ENCODE measurements at regions not wholly inside any gene's neighbourhood (a gene's known extent, or its start where the extent isn't known, plus 50 kb on each side); places are given as distances from the start of the nearest gene placed in this dataset.
"Not testable (repeated sequence)": the region's sequence is repeated elsewhere in the genome, so short reads cannot be mapped to it uniquely, and the experiment has no call there.

GRCh38 chr7:96770758-96771157, 61.1 kb upstream of the SEM1 start:
- H3K27me3 Mint-ChIP-seq (ENCODE audit: low read depth), result peaks cover 16% of the 10 kb centered on the region
- DNase-seq (ENCODE audit: low spot score), result no peak
- no peak overlapping the region for H3K27ac Mint-ChIP-seq
- no peak overlapping the region for H3K4me3 Mint-ChIP-seq (ENCODE audit: low read depth)
- no peaks in the 10 kb centered on the region for H3K9me3 Mint-ChIP-seq
- no peaks in the 10 kb centered on the region for H3K4me1 Mint-ChIP-seq (ENCODE audit: low read depth)
- H3K36me3 Mint-ChIP-seq (ENCODE audit: low read depth), result no peaks in the 10 kb centered on the region
- intact Hi-C loops (cut with micrococcal nuclease), result no loop called here

DNA sequence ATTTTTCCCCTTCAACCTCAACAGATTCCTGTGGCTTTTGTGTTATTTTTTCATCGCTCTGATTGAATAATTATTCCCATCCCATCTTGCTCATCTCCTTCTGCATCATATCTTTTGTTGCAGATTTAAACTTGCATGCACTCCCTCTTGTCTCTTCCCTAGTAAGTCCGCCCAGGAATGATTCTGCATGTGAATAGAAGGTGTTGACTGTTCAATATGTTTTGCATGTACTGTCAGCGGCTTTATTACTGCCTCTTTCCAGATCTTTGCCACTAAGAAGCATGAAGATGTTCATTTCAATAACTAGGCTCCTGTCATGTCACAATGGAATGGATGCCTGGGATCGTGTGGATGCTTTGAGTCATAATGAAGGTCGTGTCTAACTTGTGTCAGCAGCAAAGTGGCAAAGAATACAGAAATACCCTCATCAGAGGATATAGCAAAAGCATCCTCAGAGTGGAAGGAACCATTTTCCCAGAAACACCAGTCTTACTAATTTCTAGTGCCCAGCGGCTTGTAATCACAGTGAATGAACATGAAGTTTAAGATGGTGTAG, 62.6 kb upstream of the SEM1 start:
- intact Hi-C loops (cut with micrococcal nuclease), result no loop called here
- H3K4me1 Mint-ChIP-seq (ENCODE audit: low read depth), result no peaks in the 10 kb centered on the region
- no peaks in the 10 kb centered on the region for H3K36me3 Mint-ChIP-seq (ENCODE audit: low read depth)
- peaks cover 16% of the 10 kb centered on the region for H3K27me3 Mint-ChIP-seq (ENCODE audit: low read depth)
- no peaks in the 10 kb centered on the region for H3K9me3 Mint-ChIP-seq
- no peak for DNase-seq (ENCODE audit: low spot score)
- no peak overlapping the region for H3K27ac Mint-ChIP-seq
- H3K4me3 Mint-ChIP-seq (ENCODE audit: low read depth), result no peak overlapping the region

DNA sequence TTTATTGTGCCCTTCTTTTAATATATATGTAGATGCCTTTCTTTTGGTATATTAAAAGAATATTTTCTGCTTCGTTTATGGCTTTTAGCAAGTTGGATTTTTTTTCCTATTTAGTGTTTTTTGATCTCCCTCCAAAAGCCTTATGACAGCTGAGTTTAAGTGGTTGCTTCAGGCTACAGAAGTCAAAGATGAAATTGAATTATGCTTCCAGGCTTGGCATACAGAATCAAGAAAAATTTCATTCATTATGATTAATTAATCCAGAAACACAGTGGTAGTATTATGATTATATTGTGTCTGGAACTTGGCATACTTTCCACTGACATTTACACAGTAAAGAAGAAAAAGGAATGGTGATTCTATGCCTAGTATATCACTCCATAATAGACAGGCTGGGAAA, 63.8 kb upstream of the SEM1 start:
- DNase-seq (ENCODE audit: low spot score), result no peak
- Mint-ChIP-seq H3K9me3 (no peaks in the 10 kb centered on the region), H3K27me3 (ENCODE audit: low read depth) (peaks cover 12% of the 10 kb centered on the region), H3K27ac (no peak overlapping the region), H3K4me3 (ENCODE audit: low read depth) (no peak overlapping the region), H3K4me1 (ENCODE audit: low read depth) (no peaks in the 10 kb centered on the region), H3K36me3 (ENCODE audit: low read depth) (no peaks in the 10 kb centered on the region)
- intact Hi-C loops (cut with micrococcal nuclease), result no loop called here

DNA sequence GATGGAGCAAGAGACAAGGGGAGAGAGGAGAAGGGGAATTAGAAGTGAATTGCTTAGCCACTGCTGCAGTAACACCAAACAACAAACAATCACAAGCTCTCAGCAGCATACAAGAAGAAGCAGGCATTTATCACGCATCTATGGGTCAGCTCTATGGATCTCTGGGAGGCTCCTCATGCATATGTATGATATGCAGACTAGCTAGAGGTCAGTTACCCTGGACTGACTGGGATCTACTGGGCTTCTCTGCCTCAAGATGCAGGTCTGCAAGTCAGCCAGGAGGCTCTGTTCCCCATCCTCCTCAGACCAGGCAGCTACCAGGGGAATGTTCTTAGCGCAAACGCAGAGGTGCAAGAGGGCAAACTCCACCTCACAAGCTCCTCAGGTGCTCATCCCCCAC, 64.7 kb upstream of the SEM1 start:
- DNase-seq (ENCODE audit: low spot score), result no peak
- H3K36me3 Mint-ChIP-seq (ENCODE audit: low read depth), result no peaks in the 10 kb centered on the region
- no peak overlapping the region for H3K4me3 Mint-ChIP-seq (ENCODE audit: low read depth)
- H3K27me3 Mint-ChIP-seq (ENCODE audit: low read depth), result peaks cover 14% of the 10 kb centered on the region
- H3K9me3 Mint-ChIP-seq, result no peaks in the 10 kb centered on the region
- no peaks in the 10 kb centered on the region for H3K4me1 Mint-ChIP-seq (ENCODE audit: low read depth)
- intact Hi-C loops (cut with micrococcal nuclease), result no loop called here
- H3K27ac Mint-ChIP-seq, result no peak overlapping the region

- intact Hi-C loops (cut with micrococcal nuclease), result no loop called here
- H3K36me3 Mint-ChIP-seq (ENCODE audit: low read depth), result no peaks in the 10 kb centered on the region
- no peak for DNase-seq (ENCODE audit: low spot score)
- no peaks in the 10 kb centered on the region for H3K9me3 Mint-ChIP-seq
- H3K27me3 Mint-ChIP-seq (ENCODE audit: low read depth), result peaks cover 18% of the 10 kb centered on the region
- no peak overlapping the region for H3K4me3 Mint-ChIP-seq (ENCODE audit: low read depth)
- H3K4me1 Mint-ChIP-seq (ENCODE audit: low read depth), result no peaks in the 10 kb centered on the region
- H3K27ac Mint-ChIP-seq, result no peak overlapping the region
Measured at GRCh38 chr7:96775046-96775445, 65.4 kb upstream of the SEM1 start.

- no peak overlapping the region for H3K27ac Mint-ChIP-seq
- no peak for DNase-seq (ENCODE audit: low spot score)
- H3K4me1 Mint-ChIP-seq (ENCODE audit: low read depth), result no peaks in the 10 kb centered on the region
- no peaks in the 10 kb centered on the region for H3K9me3 Mint-ChIP-seq
- intact Hi-C loops (cut with micrococcal nuclease), result no loop called here
- H3K4me3 Mint-ChIP-seq (ENCODE audit: low read depth), result no peak overlapping the region
- H3K27me3 Mint-ChIP-seq (ENCODE audit: low read depth), result peaks cover 21% of the 10 kb centered on the region
- no peaks in the 10 kb centered on the region for H3K36me3 Mint-ChIP-seq (ENCODE audit: low read depth)
Measured at GRCh38 chr7:96778263-96778662, 68.6 kb upstream of the SEM1 start.

GRCh38 chr7:96781919-96782318, 72.3 kb upstream of the SEM1 start:
- intact Hi-C loops (cut with micrococcal nuclease), result no loop called here
- Mint-ChIP-seq H3K27me3 (ENCODE audit: low read depth) (peaks cover 13% of the 10 kb centered on the region), H3K27ac (no peak overlapping the region), H3K36me3 (ENCODE audit: low read depth) (no peaks in the 10 kb centered on the region), H3K4me1 (ENCODE audit: low read depth) (no peaks in the 10 kb centered on the region), H3K9me3 (no peaks in the 10 kb centered on the region), H3K4me3 (ENCODE audit: low read depth) (no peak overlapping the region)
- DNase-seq (ENCODE audit: low spot score), result no peak

GRCh38 chr7:96782686-96783298, 73.1 kb upstream of the SEM1 start:
- peaks cover 13% of the 10 kb centered on the region for H3K27me3 Mint-ChIP-seq (ENCODE audit: low read depth)
- H3K4me3 Mint-ChIP-seq (ENCODE audit: low read depth); H3K27ac Mint-ChIP-seq; DNase-seq (ENCODE audit: low spot score); H3K9me3 Mint-ChIP-seq; intact Hi-C loops (cut with micrococcal nuclease); H3K4me1 Mint-ChIP-seq (ENCODE audit: low read depth); H3K36me3 Mint-ChIP-seq (ENCODE audit: low read depth): not testable (repeated sequence)

- Mint-ChIP-seq H3K4me3 (ENCODE audit: low read depth) (no peak overlapping the region), H3K27ac (no peak overlapping the region), H3K4me1 (ENCODE audit: low read depth) (no peaks in the 10 kb centered on the region), H3K27me3 (ENCODE audit: low read depth) (peaks cover 11% of the 10 kb centered on the region), H3K36me3 (ENCODE audit: low read depth) (no peaks in the 10 kb centered on the region), H3K9me3 (no peaks in the 10 kb centered on the region)
- no peak for DNase-seq (ENCODE audit: low spot score)
- intact Hi-C loops (cut with micrococcal nuclease), result no loop called here
Measured at GRCh38 chr7:96784597-96784996, 75.0 kb upstream of the SEM1 start.

DNA sequence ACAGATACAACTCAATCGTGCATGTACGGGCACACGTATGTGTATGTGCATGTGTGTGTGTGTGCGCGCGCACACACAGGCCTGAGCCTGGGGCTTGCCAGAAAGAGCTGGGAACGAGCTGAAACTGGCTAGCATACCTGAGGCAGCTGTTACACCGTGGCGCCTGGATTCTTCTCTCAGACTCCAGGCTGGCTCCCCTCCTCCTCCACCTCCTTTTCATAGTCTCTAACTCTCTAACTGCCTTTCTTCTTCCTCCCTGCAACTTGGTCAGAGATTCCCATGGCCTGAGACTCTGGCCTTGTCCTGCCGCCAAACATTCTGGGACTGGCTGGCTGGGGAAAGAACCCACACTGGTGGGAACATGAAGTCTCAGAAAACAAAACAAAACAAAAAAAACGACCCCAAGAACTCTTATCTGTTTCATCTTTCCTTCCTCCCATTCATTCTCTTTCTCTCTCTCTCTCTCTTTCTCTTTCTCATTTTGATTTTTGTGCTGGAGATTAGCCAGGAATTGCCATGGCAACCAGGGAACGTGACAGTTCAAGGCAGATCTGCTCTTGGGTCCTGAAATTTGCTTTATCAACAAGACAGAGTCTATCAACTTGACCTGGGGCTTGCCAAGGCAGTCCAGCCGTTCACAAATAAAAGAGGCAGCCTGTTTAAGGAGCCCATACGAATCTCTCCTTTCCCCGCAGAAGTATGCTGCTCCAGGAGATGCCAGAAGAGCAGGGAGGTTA, 76.8 kb upstream of the SEM1 start:
- intact Hi-C loops (cut with micrococcal nuclease), result no loop called here
- H3K4me3 Mint-ChIP-seq (ENCODE audit: low read depth), result no peak overlapping the region
- no peaks in the 10 kb centered on the region for H3K4me1 Mint-ChIP-seq (ENCODE audit: low read depth)
- H3K27ac Mint-ChIP-seq, result no peak overlapping the region
- no peaks in the 10 kb centered on the region for H3K36me3 Mint-ChIP-seq (ENCODE audit: low read depth)
- DNase-seq (ENCODE audit: low spot score), result no peak
- no peaks in the 10 kb centered on the region for H3K9me3 Mint-ChIP-seq
- peaks cover 8% of the 10 kb centered on the region for H3K27me3 Mint-ChIP-seq (ENCODE audit: low read depth)

- Mint-ChIP-seq H3K4me1 (ENCODE audit: low read depth) (no peaks in the 10 kb centered on the region), H3K4me3 (ENCODE audit: low read depth) (no peak overlapping the region), H3K36me3 (ENCODE audit: low read depth) (no peaks in the 10 kb centered on the region), H3K27ac (no peak overlapping the region), H3K27me3 (ENCODE audit: low read depth) (peaks cover 6% of the 10 kb centered on the region), H3K9me3 (no peaks in the 10 kb centered on the region)
- DNase-seq (ENCODE audit: low spot score), result no peak
- intact Hi-C loops (cut with micrococcal nuclease), result no loop called here
Measured at GRCh38 chr7:96786998-96787395, 77.4 kb upstream of the SEM1 start.

DNA sequence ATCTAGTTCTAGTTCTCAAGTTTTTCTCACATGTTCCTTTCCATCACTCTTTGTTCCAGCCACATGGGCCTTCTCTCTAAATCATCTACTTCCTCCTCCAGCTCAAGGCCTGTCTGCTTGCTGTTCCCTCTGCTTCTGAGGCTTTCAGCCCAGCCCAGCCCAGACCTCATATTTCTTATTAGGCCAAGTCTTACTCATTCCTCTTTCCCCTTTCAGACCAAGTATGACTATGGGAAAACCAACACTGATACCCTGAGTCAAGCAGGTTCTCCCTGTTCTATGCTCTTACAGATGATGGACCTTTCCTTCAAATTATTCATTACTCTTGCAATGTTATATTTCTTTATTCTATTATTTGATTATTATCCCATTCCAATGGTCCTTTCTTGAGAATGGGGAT, 80.3 kb upstream of the SEM1 start:
- Mint-ChIP-seq H3K4me1 (ENCODE audit: low read depth) (no peaks in the 10 kb centered on the region), H3K4me3 (ENCODE audit: low read depth) (no peak overlapping the region), H3K36me3 (ENCODE audit: low read depth) (no peaks in the 10 kb centered on the region), H3K27me3 (ENCODE audit: low read depth) (peaks cover 6% of the 10 kb centered on the region), H3K27ac (no peak overlapping the region), H3K9me3 (no peaks in the 10 kb centered on the region)
- DNase-seq (ENCODE audit: low spot score), result no peak
- intact Hi-C loops (cut with micrococcal nuclease), result no loop called here

DNA sequence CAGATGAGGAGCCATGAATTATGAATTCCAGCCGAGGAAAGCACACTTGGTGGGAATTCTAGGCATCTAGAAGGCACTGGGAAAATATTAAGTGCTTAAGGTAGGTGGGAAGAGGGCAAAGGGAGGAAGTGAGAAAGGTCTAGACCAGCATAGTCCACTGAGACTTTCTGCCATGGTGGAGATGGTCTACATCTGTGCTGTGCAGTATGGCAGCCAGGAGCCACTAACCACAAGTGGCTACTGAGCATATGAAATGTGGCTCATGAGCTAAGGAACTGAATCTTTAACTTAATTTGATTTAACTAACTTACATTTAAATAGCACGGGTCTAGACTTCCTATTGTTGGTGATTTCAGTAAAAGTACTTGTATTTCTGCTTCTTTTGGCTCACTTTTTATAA, 82.5 kb upstream of the SEM1 start:
- intact Hi-C loops (cut with micrococcal nuclease), result no loop called here
- Mint-ChIP-seq H3K9me3 (no peaks in the 10 kb centered on the region), H3K4me1 (ENCODE audit: low read depth) (no peaks in the 10 kb centered on the region), H3K36me3 (ENCODE audit: low read depth) (no peaks in the 10 kb centered on the region), H3K27me3 (ENCODE audit: low read depth) (peaks cover 4% of the 10 kb centered on the region), H3K27ac (no peak overlapping the region), H3K4me3 (ENCODE audit: low read depth) (no peak overlapping the region)
- DNase-seq (ENCODE audit: low spot score), result no peak

All from activated T-helper 2 cell treated with anti-CD3 and anti-CD28 coated beads, Interferon-gamma antibody, Interleukin-2, Interleukin-4, amounts not matched to agents 10 μg/mL and 5 μg/mL and 100 μg/mL, durations not matched to agents 14 hours and 24 hours and 36 hours (primary cell).